ENCODE measurements at regions not wholly inside any gene's neighbourhood (a gene's known extent, or its start where the extent isn't known, plus 50 kb on each side); places are given as distances from the start of the nearest gene placed in this dataset.
"Not testable (repeated sequence)": the region's sequence is repeated elsewhere in the genome, so short reads cannot be mapped to it uniquely, and the experiment has no call there.

DNA sequence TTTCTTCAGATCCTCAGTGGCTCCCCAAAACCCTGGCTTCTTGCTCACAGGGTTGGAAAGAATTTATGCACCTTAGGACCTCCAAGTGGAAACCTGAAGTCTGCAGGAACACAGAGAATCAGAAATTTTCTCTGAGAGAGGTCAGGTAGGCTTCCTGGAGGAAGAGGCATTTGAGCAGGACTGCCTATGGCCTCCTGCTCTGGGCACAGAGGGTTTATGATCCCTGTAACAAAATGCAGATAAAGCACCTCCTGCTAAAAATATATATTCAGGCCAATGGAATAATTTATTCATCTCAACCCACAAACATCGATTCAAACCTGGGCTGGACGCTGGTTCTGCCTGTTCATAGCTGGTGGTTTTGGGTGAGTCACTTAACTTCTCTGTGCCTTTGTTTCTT, 68.1 kb upstream of the FGF3 start:
- no peak for DNase-seq (ENCODE audit: low spot score)

- no peak for DNase-seq (ENCODE audit: low spot score)
Measured at GRCh38 chr11:69887841-69888427, 68.7 kb upstream of the FGF3 start.

GRCh38 chr11:69888483-69889181, 69.4 kb upstream of the FGF3 start:
- peak; percentile 65 for DNase-seq (ENCODE audit: low spot score)

DNA sequence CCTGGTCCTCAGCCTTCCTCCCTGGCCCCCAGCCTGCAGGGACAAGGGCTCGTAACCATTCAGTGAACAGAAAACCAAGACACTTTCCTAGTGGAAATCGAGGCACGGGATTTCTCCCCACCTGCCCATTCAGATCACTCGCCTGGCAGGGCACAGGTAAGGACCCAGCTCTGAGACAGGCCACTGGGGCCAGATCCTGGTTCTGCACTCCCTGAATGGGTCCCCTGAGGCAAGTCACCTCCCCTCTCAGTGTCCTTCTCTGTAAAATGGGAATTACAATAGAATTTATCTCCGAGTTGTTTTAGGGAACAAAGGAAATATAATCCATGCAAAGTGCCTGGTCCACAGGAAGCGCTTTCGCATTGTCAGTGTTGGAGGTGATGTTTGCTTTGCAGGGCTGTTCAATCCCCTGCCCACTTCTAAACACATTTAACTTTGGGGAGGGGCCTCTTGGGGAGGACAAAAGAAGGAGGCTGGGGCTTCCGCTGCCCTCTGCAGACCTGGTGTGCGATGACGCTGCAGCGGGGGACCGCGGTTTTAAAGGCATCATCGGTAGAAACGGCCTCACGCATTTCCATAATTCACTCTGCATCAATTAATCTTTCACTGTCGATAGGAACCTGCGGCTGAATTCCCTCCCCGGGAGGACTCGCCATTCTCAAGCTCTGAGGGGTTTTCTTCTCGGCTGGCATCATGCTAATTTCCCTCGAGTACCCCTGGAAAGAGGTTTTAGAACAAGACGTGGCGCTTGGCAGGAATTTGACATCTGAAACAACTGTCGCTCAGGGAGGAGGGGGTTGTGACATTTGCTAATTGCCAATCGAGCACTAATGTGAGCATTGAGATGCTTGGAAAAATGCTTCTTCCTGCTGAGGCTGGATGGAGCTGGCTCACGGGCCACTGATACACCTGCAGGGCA, 70.4 kb upstream of the FGF3 start:
- no peak for DNase-seq (ENCODE audit: low spot score)

DNA sequence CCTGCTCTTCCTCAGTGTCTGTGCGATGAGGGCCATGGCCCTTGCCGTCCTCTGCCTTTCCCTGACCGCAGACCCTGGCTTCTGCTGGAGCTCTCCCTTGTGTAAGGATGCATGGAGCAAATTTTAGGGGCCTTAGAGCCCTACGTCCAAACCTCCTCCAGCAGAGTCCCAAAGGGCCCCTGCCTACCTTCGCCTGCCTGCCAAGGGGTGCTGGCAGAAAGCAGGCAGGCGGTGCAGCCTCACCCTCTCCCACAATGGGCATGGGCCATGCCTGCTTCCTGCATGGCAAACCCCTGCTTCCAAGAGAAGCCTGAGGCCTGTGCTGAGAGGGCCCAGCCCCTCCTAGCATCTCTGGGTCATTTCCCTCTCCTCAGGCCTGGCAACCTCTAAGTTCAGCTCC, 71.3 kb upstream of the FGF3 start:
- DNase-seq (ENCODE audit: low spot score): no peak

GRCh38 chr11:69891421-69892236, 72.4 kb upstream of the FGF3 start:
- DNase-seq (ENCODE audit: low spot score): no peak

DNA sequence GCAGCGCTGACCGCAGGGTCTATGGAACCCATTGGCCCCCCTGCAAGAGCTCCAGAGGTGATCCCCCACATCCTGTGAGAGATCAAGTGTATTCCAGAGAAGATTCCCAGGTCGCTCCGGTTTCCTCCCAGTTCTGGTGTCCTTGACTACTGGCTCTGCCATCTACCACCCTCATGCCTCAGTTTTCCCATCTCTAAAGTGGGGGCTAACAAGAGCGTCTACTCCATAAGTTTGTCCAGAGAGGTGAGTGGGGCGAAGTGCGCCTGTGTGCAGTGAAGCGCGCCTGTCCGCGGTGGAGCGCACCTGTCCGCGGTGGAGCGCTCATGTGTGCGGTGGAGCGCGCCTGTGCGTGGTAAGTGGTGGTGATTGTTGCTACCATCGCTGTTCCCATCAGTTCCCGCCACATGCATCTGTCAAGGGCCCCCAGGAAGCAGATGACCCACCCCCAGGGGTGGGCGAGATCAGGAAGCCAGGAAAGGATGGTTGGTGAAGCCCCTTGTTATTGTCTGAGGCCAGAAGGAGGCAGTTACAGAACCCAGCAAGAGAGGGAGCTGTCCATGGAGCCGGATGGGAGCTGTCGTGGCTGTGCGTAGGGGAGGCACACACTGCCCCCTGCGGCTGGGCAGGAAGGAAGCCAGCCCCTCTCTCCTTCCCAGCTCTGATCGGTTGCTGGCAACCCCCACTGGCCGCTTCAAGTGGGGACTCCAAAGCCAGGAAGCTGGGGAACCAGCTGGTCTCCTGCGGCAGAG, 73.2 kb upstream of the FGF3 start:
- no peak for DNase-seq (ENCODE audit: low spot score)

DNA sequence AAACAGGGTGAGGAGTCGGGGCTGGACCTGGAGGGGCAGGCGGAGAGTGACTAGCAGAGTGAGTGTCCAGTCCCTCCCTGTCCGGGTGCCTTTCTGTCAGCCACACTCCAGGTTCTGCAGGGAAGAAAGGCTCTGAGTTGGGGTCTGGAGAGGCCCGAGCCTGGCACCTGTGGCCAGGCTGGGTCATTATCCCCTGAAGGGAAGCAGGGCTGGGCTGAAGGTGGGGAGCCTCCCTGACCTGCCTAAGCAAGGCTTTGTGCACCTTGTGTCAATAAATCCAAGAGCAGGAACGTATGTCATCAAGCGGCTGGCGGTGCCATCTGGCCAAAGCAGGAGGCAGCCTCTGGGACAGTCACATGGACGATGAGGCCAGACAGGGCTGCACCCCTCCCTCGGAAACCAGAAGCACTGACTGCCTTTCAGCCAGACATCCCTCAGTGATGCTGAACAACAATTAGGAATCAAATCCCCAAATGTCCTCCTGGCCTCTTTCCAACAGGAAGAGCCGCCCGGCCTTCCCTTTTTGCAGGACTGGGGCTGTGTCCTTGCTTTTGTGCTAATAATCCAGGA, 73.9 kb upstream of the FGF3 start:
- no peak for DNase-seq (ENCODE audit: low spot score)

- DNase-seq (ENCODE audit: low spot score): no peak
Measured at GRCh38 chr11:69893631-69894030, 74.4 kb upstream of the FGF3 start.

- no peak for DNase-seq (ENCODE audit: low spot score)
Measured at GRCh38 chr11:69894181-69894611, 75.0 kb upstream of the FGF3 start.

DNA sequence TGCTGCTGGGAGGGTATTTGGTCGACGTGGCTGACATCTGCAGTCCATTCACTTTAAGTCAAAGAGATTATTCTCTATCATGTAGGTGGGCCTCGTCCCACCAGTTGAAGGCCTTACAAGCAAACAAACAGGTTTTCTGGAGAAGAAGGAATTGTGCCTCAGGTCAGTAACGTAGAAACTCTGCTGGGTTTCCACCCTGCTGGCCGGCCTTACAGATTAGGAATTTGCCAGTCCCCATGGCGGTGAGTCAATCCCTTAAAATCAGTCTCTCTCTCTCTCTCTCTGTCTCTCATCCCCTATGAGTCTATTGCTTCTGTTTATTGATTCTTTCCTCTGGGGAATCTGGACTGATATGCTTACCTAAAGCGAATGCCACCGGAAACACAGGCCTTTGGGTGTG, 75.4 kb upstream of the FGF3 start:
- no peak for DNase-seq (ENCODE audit: low spot score)

DNA sequence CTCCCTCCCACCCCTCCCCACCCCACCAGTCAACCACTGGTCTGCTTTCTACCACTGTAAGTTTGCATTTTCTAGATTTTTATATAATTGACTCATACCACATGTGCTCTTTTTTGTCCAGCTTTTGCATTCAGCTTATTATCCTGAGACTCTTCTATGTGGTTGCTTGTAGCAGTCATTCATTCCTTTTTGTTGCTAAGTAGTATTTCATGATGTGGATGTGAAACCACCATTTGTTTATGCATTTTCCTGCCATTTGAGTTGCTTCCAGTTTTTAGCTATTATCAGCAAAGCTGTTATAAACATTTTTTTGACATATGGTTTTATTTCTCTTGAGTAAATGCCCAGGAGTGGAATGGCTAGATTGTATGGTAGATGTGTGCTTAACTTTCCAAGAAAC, 77.0 kb upstream of the FGF3 start:
- DNase-seq (ENCODE audit: low spot score): no peak

DNA sequence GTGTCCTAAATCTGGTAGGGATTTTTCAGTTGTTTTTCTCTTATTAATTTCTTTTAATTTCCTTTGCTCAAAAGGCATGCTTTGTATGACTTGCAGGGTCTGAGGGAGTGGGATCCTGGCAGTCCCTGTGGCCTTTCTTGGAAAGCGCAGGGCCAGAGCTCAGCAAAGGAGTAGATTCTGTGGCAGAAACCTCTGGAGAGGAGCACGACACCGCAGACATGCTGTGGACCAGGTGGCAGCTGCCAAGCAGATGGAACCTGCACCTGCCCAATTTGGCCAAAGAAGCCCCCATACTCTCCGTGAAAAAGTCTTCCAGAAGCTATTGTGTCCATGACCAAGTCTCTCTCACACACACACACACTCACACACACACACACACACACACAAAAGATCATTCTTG, 78.9 kb upstream of the FGF3 start:
- DNase-seq (ENCODE audit: low spot score): no peak

DNA sequence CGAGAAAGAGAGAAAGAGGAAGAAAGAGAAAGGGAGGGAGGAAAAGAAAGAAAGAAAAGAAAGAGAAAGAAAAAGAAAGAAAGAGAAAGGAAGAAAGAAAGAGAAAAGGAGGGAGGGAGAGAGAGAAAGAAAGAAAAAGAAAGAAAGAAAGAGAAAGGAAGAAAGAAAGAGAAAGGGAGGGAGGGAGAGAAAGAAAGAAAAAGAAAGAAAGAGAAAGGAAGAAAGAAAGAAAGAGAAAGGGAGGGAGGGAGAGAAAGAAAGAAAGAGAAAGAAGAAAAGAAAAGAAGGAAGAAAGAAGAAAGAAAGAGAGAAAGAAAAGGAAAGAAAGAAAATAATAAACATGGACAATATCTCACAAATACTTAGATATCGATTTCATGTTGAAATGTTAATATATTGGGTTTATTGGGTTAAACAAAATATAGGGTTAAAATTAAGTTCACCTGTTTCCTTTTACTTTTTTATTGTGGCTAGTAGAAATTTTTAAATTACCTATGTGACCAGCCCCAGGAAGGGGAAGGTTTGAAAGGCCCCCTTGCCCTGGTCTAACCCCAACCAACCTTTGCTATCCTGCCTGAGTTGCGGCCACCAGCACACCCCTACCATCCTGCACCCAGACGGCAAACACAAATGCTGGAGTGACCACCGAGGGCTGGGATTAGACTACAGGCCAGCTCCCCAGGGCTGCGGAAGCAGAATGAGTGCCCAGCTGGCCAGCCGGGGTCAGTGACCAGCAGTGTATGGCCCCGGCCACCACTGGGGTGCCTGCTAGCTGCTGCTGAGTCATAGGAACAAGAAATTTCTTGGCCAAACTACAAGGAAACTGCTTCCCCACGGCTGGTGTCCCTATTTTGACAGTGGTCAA, 81.0 kb upstream of the FGF3 start:
- DNase-seq (ENCODE audit: low spot score): no peak

GRCh38 chr11:69900822-69901302, 81.6 kb upstream of the FGF3 start:
- not testable (repeated sequence) for DNase-seq (ENCODE audit: low spot score)

GRCh38 chr11:69902337-69902736, 83.1 kb upstream of the FGF3 start:
- DNase-seq (ENCODE audit: low spot score): no peak

DNA sequence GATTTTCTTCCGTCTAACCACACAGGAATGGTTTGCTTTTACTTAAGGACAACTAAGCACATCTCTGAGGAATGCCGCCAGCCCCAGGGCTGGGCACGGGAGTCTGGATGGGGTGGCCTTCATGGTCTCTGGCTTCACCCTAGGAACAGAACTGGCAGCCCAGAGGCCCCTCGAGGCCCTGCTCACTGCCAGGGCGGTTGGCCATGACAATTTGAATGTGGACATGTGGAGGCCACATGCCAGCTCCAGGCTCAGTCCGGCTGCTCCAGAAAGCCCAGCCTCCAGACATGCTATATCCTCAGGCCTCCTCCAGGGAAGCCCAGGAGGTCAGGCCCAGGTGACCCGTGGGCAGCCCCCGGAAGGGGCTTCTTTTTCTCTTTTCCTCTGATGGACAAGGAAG, 84.0 kb upstream of the FGF3 start:
- no peak for DNase-seq (ENCODE audit: low spot score)

GRCh38 chr11:69904161-69904973, 85.2 kb upstream of the FGF3 start:
- no peak for DNase-seq (ENCODE audit: low spot score)
